ENCODE measurements at regions not wholly inside any gene's neighbourhood (a gene's known extent, or its start where the extent isn't known, plus 50 kb on each side); places are given as distances from the start of the nearest gene placed in this dataset.

- intact Hi-C loops (cut with DNase I) = no loop called here
- Histone ChIP-seq H3K27ac (no peak overlapping the region), H3K9me3 (no peaks in the 10 kb centered on the region), H3K36me3 (no peaks in the 10 kb centered on the region), H3K27me3 (no peaks in the 10 kb centered on the region), H3K4me3 (no peak overlapping the region), H3K4me1 (no peaks in the 10 kb centered on the region)
- DNase-seq (no peak), ATAC-seq (no peak)
- no peak for TF ChIP-seq CTCF (IDR thresholded peaks at IDR 0.05)
These were observed 2198.1 kb upstream of the WWC1 start for GRCh38 chr5:166093312-166093711.

GRCh38 chr5:166102947-166103346 lies 2188.5 kb upstream of the WWC1 start:
- Histone ChIP-seq H3K4me1 (no peaks in the 10 kb centered on the region), H3K36me3 (no peaks in the 10 kb centered on the region), H3K27me3 (no peaks in the 10 kb centered on the region), H3K4me3 (no peak overlapping the region), H3K27ac (no peak overlapping the region), H3K9me3 (no peaks in the 10 kb centered on the region)
- intact Hi-C loops (cut with DNase I) = no loop called here
- DNase-seq (no peak), ATAC-seq (no peak)
- no peak for TF ChIP-seq CTCF (IDR thresholded peaks at IDR 0.05)

GRCh38 chr5:166111021-166111420 lies 2180.4 kb upstream of the WWC1 start:
- Histone ChIP-seq H3K27ac (no peak overlapping the region), H3K36me3 (no peaks in the 10 kb centered on the region), H3K4me1 (no peaks in the 10 kb centered on the region), H3K9me3 (no peaks in the 10 kb centered on the region), H3K27me3 (no peaks in the 10 kb centered on the region), H3K4me3 (no peak overlapping the region)
- no peak for DNase-seq
- no peak for ATAC-seq
- no peak for TF ChIP-seq CTCF (IDR thresholded peaks at IDR 0.05)
- intact Hi-C loops (cut with DNase I) = no loop called here

GRCh38 chr5:166117072-166118066 lies 2174.1 kb upstream of the WWC1 start:
- H3K27ac ChIP-seq = no peak overlapping the region
- no peaks in the 10 kb centered on the region for H3K9me3 ChIP-seq
- H3K27me3 ChIP-seq = no peaks in the 10 kb centered on the region
- no peaks in the 10 kb centered on the region for H3K4me1 ChIP-seq
- TF ChIP-seq CTCF (IDR thresholded peaks at IDR 0.05) = no peak
- ATAC-seq = no peak
- H3K4me3 ChIP-seq = no peak overlapping the region
- DNase-seq = no peak
- no peaks in the 10 kb centered on the region for H3K36me3 ChIP-seq
- intact Hi-C loops (cut with DNase I) = no loop called here

- intact Hi-C loops (cut with DNase I) = no loop called here
- no peak overlapping the region for H3K4me3 ChIP-seq
- H3K4me1 ChIP-seq = no peaks in the 10 kb centered on the region
- H3K9me3 ChIP-seq = no peaks in the 10 kb centered on the region
- H3K27me3 ChIP-seq = no peaks in the 10 kb centered on the region
- no peak for DNase-seq
- H3K36me3 ChIP-seq = no peaks in the 10 kb centered on the region
- no peak for TF ChIP-seq CTCF (IDR thresholded peaks at IDR 0.05)
- ATAC-seq = no peak
- H3K27ac ChIP-seq = no peak overlapping the region
These were observed 2171.9 kb upstream of the WWC1 start for GRCh38 chr5:166119506-166119905.

All from upper lobe of right lung (tissue), 1 donor.